ENCODE measurements at regions not wholly inside any gene's neighbourhood (a gene's known extent, or its start where the extent isn't known, plus 50 kb on each side); places are given as distances from the start of the nearest gene placed in this dataset.

GRCh38 chr18:46335534-46336101 lies 231.4 kb downstream of the HAUS1 start:
- POLR2A ChIA-PET, result no interaction called here

More at GRCh38 chr18:46335534-46336101, 231.4 kb downstream of the HAUS1 start:
- FAIRE-seq (no peak), DNase-seq (ENCODE audit: low read depth, low spot score) (no peak)
- no peak overlapping the region for H3K4me2 ChIP-seq (ENCODE audit: insufficient read depth, low read length)
- no peaks in the 10 kb centered on the region for H3K79me2 ChIP-seq (ENCODE audit: control insufficient read depth, insufficient read depth, low read length)
- H3K4me3 ChIP-seq (replicated peaks in 1 of 3; ENCODE audit: insufficient read depth in 1 of 3, low read depth in 1 of 3, low read length in 3 of 3), result no peak overlapping the region
- no peak overlapping the region for H2AFZ ChIP-seq (ENCODE audit: low read depth, low read length)
- H3K9me3 ChIP-seq (replicated peaks; ENCODE audit: control insufficient read depth, insufficient read depth, low read length), result no peaks in the 10 kb centered on the region
- no peaks in the 10 kb centered on the region for H3K4me1 ChIP-seq (ENCODE audit: control insufficient read depth, extremely low read depth, insufficient read depth, low read length)
- BruUV-seq (replicated peaks), result no TSS peak
- H3K9ac ChIP-seq (replicated peaks; ENCODE audit: extremely low read depth, insufficient read depth, low read length), result no peak overlapping the region
- no peak overlapping the region for H3K27ac ChIP-seq (ENCODE audit: insufficient read depth, low read depth, low read length)
- no peaks in the 10 kb centered on the region for H4K20me1 ChIP-seq (replicated peaks; ENCODE audit: control insufficient read depth, extremely low read depth, insufficient read depth, low read length)
- H3K36me3 ChIP-seq (ENCODE audit: control insufficient read depth in 2 of 2, extremely low read depth in 1 of 2, insufficient read depth in 2 of 2, low read length in 2 of 2), result no peaks in the 10 kb centered on the region
- TF ChIP-seq MAX (IDR thresholded peaks at IDR 0.05; ENCODE audit: insufficient read depth, insufficient read length) (no peak), POLR2A (IDR thresholded peaks at IDR 0.05; ENCODE audit: low read depth, low read length) (no peak), GATA2 (IDR thresholded peaks at IDR 0.05; ENCODE audit: insufficient read depth, insufficient read length, low read depth, low read length) (no peak), POLR2AphosphoS5 (IDR thresholded peaks at IDR 0.05; ENCODE audit: insufficient read depth, low read depth, low read length) (no peak), CTCF (IDR thresholded peaks at IDR 0.05; ENCODE audit: extremely low read depth in 1 of 2, insufficient read depth in 1 of 2, low read depth in 1 of 2, low read length in 2 of 2) (no peak), EZH2 (IDR thresholded peaks at IDR 0.05; ENCODE audit: borderline replicate concordance, low read depth, low read length, severe bottlenecking) (no peak), FOS (IDR thresholded peaks at IDR 0.05; ENCODE audit: borderline replicate concordance, insufficient read depth, low read length) (no peak), JUN (IDR thresholded peaks at IDR 0.05; ENCODE audit: borderline replicate concordance, insufficient read depth, insufficient read length, low read depth) (no peak), MYC (IDR thresholded peaks at IDR 0.05; ENCODE audit: low read depth, low read length) (no peak)
- no peaks in the 10 kb centered on the region for H3K9me1 ChIP-seq (replicated peaks; ENCODE audit: control insufficient read depth, extremely low read depth, insufficient read depth, low read length)
- H3K27me3 ChIP-seq (ENCODE audit: control insufficient read depth in 2 of 2, insufficient read depth in 2 of 2, low read length in 2 of 2), result peaks cover 43 to 57% of the 10 kb centered on the region in 2 experiments
- intact Hi-C loops (cut with micrococcal nuclease), result no loop called here
- dilution Hi-C loops (cut with MboI; ENCODE audit: extremely low pct_ligation_motif_present, low sequenced_read_pairs), result no loop called here
- CTCF ChIA-PET, result interaction anchor here (1.3 kb wide), 1 partner anchor 54 kb away, joined by 3 read pairs; no protein-coding TSS in a partner anchor
